ENCODE measurements at regions not wholly inside any gene's neighbourhood (a gene's known extent, or its start where the extent isn't known, plus 50 kb on each side); places are given as distances from the start of the nearest gene placed in this dataset.

- FAIRE-seq = no peak
- H2AFZ ChIP-seq (ENCODE audit: low read depth, low read length) = no peak overlapping the region
- dilution Hi-C loops (cut with MboI; ENCODE audit: extremely low pct_ligation_motif_present, low sequenced_read_pairs) (no loop called here), intact Hi-C loops (cut with micrococcal nuclease) (no loop called here)
- no peaks in the 10 kb centered on the region for H3K79me2 ChIP-seq (ENCODE audit: control insufficient read depth, insufficient read depth, low read length)
- no peak overlapping the region for H3K27ac ChIP-seq (ENCODE audit: insufficient read depth, low read depth, low read length)
- H4K20me1 ChIP-seq (replicated peaks; ENCODE audit: control insufficient read depth, extremely low read depth, insufficient read depth, low read length) = no peaks in the 10 kb centered on the region
- ChIA-PET POLR2A (no interaction called here), CTCF (interaction anchor here (1.2 to 1.3 kb wide), 2 partner anchors 12 to 22 kb away, joined by 3 read pairs; no protein-coding TSS in a partner anchor)
- H3K36me3 ChIP-seq (ENCODE audit: control insufficient read depth in 2 of 2, extremely low read depth in 1 of 2, insufficient read depth in 2 of 2, low read length in 2 of 2) = no peaks in the 10 kb centered on the region
- no peak for DNase-seq (ENCODE audit: low read depth, low spot score)
- H3K9ac ChIP-seq (replicated peaks; ENCODE audit: extremely low read depth, insufficient read depth, low read length) = no peak overlapping the region
- no peak overlapping the region for H3K4me3 ChIP-seq (replicated peaks in 1 of 3; ENCODE audit: insufficient read depth in 1 of 3, low read depth in 1 of 3, low read length in 3 of 3)
- H3K9me1 ChIP-seq (replicated peaks; ENCODE audit: control insufficient read depth, extremely low read depth, insufficient read depth, low read length) = no peaks in the 10 kb centered on the region
- no peaks in the 10 kb centered on the region for H3K27me3 ChIP-seq (ENCODE audit: control insufficient read depth in 2 of 2, insufficient read depth in 2 of 2, low read length in 2 of 2)
- no peaks in the 10 kb centered on the region for H3K9me3 ChIP-seq (replicated peaks; ENCODE audit: control insufficient read depth, insufficient read depth, low read length)
- H3K4me2 ChIP-seq (ENCODE audit: insufficient read depth, low read length) = no peak overlapping the region
- BruUV-seq (replicated peaks) = no TSS peak
- no peak for TF ChIP-seq POLR2A (IDR thresholded peaks at IDR 0.05; ENCODE audit: low read depth, low read length)
- TF ChIP-seq GATA2 (IDR thresholded peaks at IDR 0.05; ENCODE audit: insufficient read depth, insufficient read length, low read depth, low read length) = no peak
- no peak for TF ChIP-seq JUN (IDR thresholded peaks at IDR 0.05; ENCODE audit: borderline replicate concordance, insufficient read depth, insufficient read length, low read depth)
- no peak for TF ChIP-seq MYC (IDR thresholded peaks at IDR 0.05; ENCODE audit: low read depth, low read length)
- TF ChIP-seq EZH2 (IDR thresholded peaks at IDR 0.05; ENCODE audit: borderline replicate concordance, low read depth, low read length, severe bottlenecking) = no peak
- TF ChIP-seq MAX (IDR thresholded peaks at IDR 0.05; ENCODE audit: insufficient read depth, insufficient read length) = no peak
- no peak for TF ChIP-seq POLR2AphosphoS5 (IDR thresholded peaks at IDR 0.05; ENCODE audit: insufficient read depth, low read depth, low read length)
- TF ChIP-seq FOS (IDR thresholded peaks at IDR 0.05; ENCODE audit: borderline replicate concordance, insufficient read depth, low read length) = no peak
- TF ChIP-seq CTCF (IDR thresholded peaks at IDR 0.05; ENCODE audit: extremely low read depth in 1 of 2, insufficient read depth in 1 of 2, low read depth in 1 of 2, low read length in 2 of 2) = no peak
- no peaks in the 10 kb centered on the region for H3K4me1 ChIP-seq (ENCODE audit: control insufficient read depth, extremely low read depth, insufficient read depth, low read length)
Observed at GRCh38 chr9:108259917-108260675, 595.7 kb downstream of the ACTL7B start.

Data from endothelial cell of umbilical vein (primary cell).